ENCODE measurements at regions not wholly inside any gene's neighbourhood (a gene's known extent, or its start where the extent isn't known, plus 50 kb on each side); places are given as distances from the start of the nearest gene placed in this dataset.

DNA sequence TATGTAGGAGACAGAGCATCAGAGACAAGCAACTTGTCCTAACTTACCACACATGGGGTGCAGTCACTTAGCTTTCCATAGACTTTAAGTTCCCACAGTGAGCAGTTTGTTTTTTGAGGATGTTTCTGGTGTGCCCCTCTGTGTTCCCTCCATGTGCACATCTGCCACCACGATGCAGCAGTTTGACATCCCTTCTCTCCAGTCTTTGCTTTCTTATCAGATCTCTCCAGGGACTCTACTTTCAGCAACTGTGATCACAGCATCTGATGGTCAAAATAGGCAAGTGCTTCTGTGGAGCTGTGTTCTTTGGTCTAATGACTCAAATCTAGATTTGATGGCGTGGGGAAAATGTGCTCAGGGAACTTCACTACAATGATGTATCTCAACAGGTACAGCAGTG is 96.5 kb upstream of the NAMPT start:
- TF ChIP-seq EP300 (IDR thresholded peaks at IDR 0.05; ENCODE audit: low read depth) (no peak), CTCF (IDR thresholded peaks at IDR 0.05) (no peak), POLR2A (IDR thresholded peaks at IDR 0.05) (no peak), POLR2AphosphoS5 (IDR thresholded peaks at IDR 0.05) (no peak)
- intact Hi-C loops (cut with DNase I; ENCODE audit: low total_unique reads) (no loop called here), in situ Hi-C loops (cut with MboI; ENCODE audit: low pct_ligation_motif_present in 1 of 4, low pct_unique_long_range_greater_than_20kb in 1 of 4, low sequenced_read_pairs in 3 of 4) (no loop called here)
- Histone ChIP-seq H3K27me3 (no peaks in the 10 kb centered on the region), H3K4me1 (peaks cover 0 to 2% (median 0%) of the 10 kb centered on the region in 4 donors), H3K27ac (no peak overlapping the region), H3K9me3 (no peaks in the 10 kb centered on the region), H3K4me3 (no peak overlapping the region), H3K36me3 (no peaks in the 10 kb centered on the region)
- 56 to 67% methylated on average over 1 to 2 of the region's 2 CpGs for WGBS, 2 donors (ENCODE audit: low coverage in 1 of 2)
- DNase-seq: no peak

DNA sequence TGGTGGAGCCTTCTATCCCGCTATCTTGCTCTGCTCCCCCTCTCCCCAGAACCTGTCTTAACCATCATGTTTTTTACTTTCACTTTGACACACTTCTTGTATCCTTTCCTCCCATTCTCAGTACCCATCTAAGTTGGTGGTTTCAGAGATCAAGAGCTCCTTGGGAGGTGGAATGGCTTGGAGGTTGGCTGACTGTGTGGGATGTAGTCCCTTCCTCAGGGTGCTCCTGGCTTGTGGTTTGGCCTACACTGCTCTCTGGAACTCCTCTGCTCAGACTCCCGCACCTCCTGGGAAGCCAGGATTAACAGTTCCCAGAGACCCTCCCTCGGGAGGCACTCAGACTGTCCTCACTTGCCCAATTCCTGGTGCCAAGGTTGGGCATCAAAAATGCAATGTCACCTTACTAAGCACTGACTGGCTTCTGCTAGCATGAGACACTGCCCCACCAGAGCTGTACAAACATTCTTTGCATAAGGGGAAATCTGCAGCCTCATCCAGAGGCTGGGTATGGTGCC is 93.1 kb upstream of the NAMPT start:
- no peaks in the 10 kb centered on the region for H3K9me3 ChIP-seq
- intact Hi-C loops (cut with DNase I; ENCODE audit: low total_unique reads): no loop called here
- TF ChIP-seq EP300 (IDR thresholded peaks at IDR 0.05; ENCODE audit: low read depth): no peak
- no peak for TF ChIP-seq CTCF (IDR thresholded peaks at IDR 0.05)
- TF ChIP-seq POLR2A (IDR thresholded peaks at IDR 0.05): no peak
- TF ChIP-seq POLR2AphosphoS5 (IDR thresholded peaks at IDR 0.05): no peak
- in situ Hi-C loops (cut with MboI; ENCODE audit: low pct_ligation_motif_present in 1 of 4, low pct_unique_long_range_greater_than_20kb in 1 of 4, low sequenced_read_pairs in 3 of 4): no loop called here
- no peaks in the 10 kb centered on the region for H3K36me3 ChIP-seq
- peaks cover 0 to 5% (median 0%) of the 10 kb centered on the region in 4 donors for H3K4me1 ChIP-seq
- H3K27me3 ChIP-seq: no peaks in the 10 kb centered on the region
- no peak for DNase-seq
- 80 to 90% methylated on average over 2 to 3 of the region's 3 CpGs for WGBS, 2 donors (ENCODE audit: low coverage in 1 of 2)
- H3K27ac ChIP-seq: no peak overlapping the region
- H3K4me3 ChIP-seq: no peak overlapping the region

DNA sequence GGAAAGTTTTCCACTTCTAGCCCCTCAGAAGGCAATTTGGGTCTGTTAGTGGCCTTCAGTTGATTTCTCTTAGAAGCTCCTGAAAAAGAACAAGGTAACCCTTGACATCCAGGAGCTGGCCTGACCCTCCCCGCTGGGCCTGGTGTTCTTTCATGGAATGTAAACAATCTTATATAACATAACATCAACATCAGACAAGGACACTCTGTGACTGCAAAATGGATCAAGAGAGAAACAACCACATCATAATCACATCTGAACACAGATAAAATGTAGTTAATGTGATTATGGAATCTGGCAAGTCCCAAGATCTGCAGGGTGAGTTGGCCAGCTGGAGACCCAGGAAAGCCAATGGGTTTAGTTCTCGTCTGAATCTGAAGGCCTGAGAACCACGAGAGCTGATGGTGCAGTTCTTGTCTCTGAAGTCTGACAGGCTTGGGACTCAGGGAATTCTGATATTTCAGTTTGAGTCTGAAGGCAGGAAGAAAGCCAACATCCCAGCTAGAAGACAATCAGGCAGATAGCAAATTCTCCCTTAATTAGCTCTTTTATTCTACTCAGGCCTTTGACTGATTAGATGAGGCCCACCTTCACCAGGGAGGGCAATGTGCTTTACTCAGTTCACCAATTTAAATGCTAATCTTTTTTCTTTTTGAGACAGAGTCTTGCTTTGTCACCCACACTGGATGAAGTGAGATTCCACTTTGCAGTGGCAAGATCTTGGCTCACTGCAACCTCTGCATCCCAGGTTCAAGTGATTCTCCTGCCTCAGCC is 91.4 kb upstream of the NAMPT start:
- no peaks in the 10 kb centered on the region for H3K27me3 ChIP-seq
- H3K4me3 ChIP-seq: no peak overlapping the region
- 50 to 80% methylated on average over 3 of the region's 3 CpGs for WGBS, 2 donors (ENCODE audit: low coverage in 1 of 2)
- in situ Hi-C loops (cut with MboI; ENCODE audit: low pct_ligation_motif_present in 1 of 4, low pct_unique_long_range_greater_than_20kb in 1 of 4, low sequenced_read_pairs in 3 of 4) (no loop called here), intact Hi-C loops (cut with DNase I; ENCODE audit: low total_unique reads) (no loop called here)
- no peaks in the 10 kb centered on the region for H3K36me3 ChIP-seq
- H3K27ac ChIP-seq: no peak overlapping the region
- TF ChIP-seq POLR2A (IDR thresholded peaks at IDR 0.05): no peak
- TF ChIP-seq CTCF (IDR thresholded peaks at IDR 0.05): no peak
- no peak for TF ChIP-seq POLR2AphosphoS5 (IDR thresholded peaks at IDR 0.05)
- no peak for TF ChIP-seq EP300 (IDR thresholded peaks at IDR 0.05; ENCODE audit: low read depth)
- H3K9me3 ChIP-seq: no peaks in the 10 kb centered on the region
- peaks cover 0 to 5% (median 0%) of the 10 kb centered on the region in 4 donors for H3K4me1 ChIP-seq
- DNase-seq: no peak

DNA sequence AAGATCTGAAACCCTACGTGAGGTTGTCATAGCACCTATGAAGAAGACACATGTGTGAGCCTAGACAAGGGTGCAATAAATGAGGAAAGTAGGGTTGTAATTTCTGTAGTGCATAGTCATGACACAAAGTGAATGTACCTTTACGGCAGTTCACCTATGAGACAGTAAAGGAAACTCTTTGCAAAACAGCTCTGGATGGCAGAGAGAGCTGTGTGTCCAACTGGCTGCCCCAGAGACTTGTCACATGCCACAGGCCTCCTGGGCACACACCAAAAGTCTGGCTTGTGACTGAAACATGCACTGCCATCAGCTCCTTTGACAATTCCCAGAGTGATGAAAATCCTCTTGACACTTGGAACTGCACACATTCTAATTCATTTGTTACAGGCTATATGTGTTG is 90.7 kb upstream of the NAMPT start:
- Histone ChIP-seq H3K9me3 (no peaks in the 10 kb centered on the region), H3K36me3 (no peaks in the 10 kb centered on the region), H3K4me1 (peaks cover 0 to 5% (median 0%) of the 10 kb centered on the region in 4 donors), H3K4me3 (no peak overlapping the region), H3K27me3 (no peaks in the 10 kb centered on the region), H3K27ac (no peak overlapping the region)
- no peak for TF ChIP-seq EP300 (IDR thresholded peaks at IDR 0.05; ENCODE audit: low read depth)
- TF ChIP-seq POLR2AphosphoS5 (IDR thresholded peaks at IDR 0.05): no peak
- TF ChIP-seq POLR2A (IDR thresholded peaks at IDR 0.05): no peak
- no peak for TF ChIP-seq CTCF (IDR thresholded peaks at IDR 0.05)
- in situ Hi-C loops (cut with MboI; ENCODE audit: low pct_ligation_motif_present in 1 of 4, low pct_unique_long_range_greater_than_20kb in 1 of 4, low sequenced_read_pairs in 3 of 4) (no loop called here), intact Hi-C loops (cut with DNase I; ENCODE audit: low total_unique reads) (no loop called here)
- no peak for DNase-seq
- 75% methylated on average over 2 of the region's 2 CpGs; no CpG with 5 or more reads in 1 of the 2 donors for WGBS, 2 donors (ENCODE audit: low coverage in 1 of 2)
